ENCODE measurements at regions not wholly inside any gene's neighbourhood (a gene's known extent, or its start where the extent isn't known, plus 50 kb on each side); places are given as distances from the start of the nearest gene placed in this dataset.
"Not testable (repeated sequence)": the region's sequence is repeated elsewhere in the genome, so short reads cannot be mapped to it uniquely, and the experiment has no call there.

DNA sequence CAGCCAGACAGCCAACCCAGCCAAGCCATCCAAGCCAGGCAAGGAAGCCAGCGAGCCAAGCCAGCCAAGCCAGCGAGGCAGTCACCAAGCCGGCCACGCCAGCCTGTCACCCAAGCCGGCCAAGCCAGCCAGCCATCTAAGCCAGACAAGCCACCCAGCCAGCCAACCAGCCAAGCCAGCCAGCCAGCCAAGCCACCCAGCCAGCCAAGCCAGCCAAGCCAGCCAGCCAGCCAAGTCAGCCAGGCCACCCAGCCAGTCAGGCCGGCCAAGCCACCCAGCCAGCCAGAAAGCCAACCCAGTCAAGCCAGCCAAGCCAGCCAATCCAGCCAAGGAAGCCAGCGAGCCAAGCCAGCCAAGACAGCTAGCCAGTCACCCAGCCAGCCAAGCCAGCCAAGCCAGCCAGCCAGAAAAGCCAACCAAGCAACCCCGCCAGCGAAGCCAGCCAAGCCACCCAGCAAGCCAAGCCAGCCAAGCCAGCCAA, 201.2 kb downstream of the GOLGA6L6 start:
- H3K27ac ChIP-seq (replicated peaks in 1 of 4): no peak overlapping the region
- DNase-seq (ENCODE audit: extremely low spot score): peak; percentile 91
- H3K27me3 ChIP-seq: no peaks in the 10 kb centered on the region
- H3K4me1 ChIP-seq: no peaks in the 10 kb centered on the region
- H3K36me3 ChIP-seq: no peaks in the 10 kb centered on the region
- H3K9me3 ChIP-seq: peaks cover 0 to 12% (median 6%) of the 10 kb centered on the region in 4 donors
- 66% methylated on average over 9 of the region's 9 CpGs for WGBS
- H3K4me3 ChIP-seq: no peak overlapping the region
- TF ChIP-seq POLR2AphosphoS5 (IDR thresholded peaks at IDR 0.05): no peak
- TF ChIP-seq, protein P1, sequence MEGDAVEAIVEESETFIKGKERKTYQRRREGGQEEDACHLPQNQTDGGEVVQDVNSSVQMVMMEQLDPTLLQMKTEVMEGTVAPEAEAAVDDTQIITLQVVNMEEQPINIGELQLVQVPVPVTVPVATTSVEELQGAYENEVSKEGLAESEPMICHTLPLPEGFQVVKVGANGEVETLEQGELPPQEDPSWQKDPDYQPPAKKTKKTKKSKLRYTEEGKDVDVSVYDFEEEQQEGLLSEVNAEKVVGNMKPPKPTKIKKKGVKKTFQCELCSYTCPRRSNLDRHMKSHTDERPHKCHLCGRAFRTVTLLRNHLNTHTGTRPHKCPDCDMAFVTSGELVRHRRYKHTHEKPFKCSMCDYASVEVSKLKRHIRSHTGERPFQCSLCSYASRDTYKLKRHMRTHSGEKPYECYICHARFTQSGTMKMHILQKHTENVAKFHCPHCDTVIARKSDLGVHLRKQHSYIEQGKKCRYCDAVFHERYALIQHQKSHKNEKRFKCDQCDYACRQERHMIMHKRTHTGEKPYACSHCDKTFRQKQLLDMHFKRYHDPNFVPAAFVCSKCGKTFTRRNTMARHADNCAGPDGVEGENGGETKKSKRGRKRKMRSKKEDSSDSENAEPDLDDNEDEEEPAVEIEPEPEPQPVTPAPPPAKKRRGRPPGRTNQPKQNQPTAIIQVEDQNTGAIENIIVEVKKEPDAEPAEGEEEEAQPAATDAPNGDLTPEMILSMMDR (IDR thresholded peaks at IDR 0.05): no peak
- no peak for TF ChIP-seq EP300 (IDR thresholded peaks at IDR 0.05)
- no peak for TF ChIP-seq POLR2A (IDR thresholded peaks at IDR 0.05; ENCODE audit: low read depth)
- intact Hi-C loops (cut with DNase I): no loop called here

DNA sequence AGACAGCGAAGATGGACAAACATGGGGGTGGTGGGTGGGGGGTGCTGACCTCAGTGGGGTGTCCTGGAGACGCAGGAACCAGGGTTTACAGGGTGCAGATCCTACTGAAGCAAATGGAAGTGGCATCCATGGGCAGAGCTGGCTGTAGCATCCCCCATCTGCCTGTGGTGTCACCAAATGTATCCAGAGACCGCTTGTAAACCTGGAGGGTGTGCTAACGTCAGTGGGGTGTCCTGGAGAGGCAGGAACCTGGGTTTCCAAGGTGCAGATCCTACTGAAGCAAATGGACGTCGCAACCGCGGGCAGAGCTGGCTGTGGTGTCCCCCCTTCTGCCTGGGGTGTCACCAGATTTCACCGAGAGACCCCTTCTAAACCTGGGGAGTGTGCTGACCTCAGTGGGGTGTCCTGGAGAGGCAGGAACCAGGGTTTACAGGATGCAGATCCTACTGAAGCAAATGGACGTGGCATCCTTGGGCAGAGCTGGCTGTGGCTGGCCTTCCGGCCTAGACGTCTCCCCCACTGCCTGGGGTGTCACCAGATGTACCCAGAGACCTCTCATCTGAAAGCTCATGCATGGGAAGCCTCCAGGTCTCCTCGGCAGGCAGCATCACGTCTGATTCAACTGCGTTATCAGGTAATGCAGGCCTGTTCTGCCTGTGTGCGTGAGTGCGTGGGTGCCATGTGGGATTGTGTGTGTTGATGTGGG, 202.4 kb downstream of the GOLGA6L6 start:
- intact Hi-C loops (cut with DNase I); H3K4me3 ChIP-seq; H3K4me1 ChIP-seq; H3K36me3 ChIP-seq; H3K27ac ChIP-seq (replicated peaks in 1 of 4); H3K27me3 ChIP-seq: not testable (repeated sequence)
- 77% methylated on average over 17 of the region's 17 CpGs for WGBS
- peaks cover 0 to 12% (median 6%) of the 10 kb centered on the region in 4 donors for H3K9me3 ChIP-seq
- peak; percentile 75 for DNase-seq (ENCODE audit: extremely low spot score)

DNA sequence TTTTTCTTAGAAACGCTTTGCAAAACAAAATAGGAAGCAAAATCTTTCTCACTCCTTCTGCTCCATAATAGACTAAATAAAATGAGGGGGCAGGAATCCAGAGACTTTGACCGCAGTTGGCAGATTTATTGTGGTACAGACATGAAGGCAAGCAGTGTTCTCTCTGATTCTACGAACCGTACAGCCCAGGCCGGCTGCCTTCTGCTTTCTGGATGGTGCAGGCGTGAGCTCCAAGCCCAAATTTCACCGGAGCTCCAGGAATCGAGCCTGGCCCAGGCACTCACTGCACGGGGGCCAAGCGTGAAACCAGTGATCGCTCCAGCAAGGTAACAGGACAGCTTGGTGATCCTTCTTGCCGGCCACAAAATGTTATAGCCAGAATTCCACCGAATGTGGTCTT, 202.9 kb downstream of the GOLGA6L6 start:
- intact Hi-C loops (cut with DNase I); H3K4me3 ChIP-seq: not testable (repeated sequence)

DNA sequence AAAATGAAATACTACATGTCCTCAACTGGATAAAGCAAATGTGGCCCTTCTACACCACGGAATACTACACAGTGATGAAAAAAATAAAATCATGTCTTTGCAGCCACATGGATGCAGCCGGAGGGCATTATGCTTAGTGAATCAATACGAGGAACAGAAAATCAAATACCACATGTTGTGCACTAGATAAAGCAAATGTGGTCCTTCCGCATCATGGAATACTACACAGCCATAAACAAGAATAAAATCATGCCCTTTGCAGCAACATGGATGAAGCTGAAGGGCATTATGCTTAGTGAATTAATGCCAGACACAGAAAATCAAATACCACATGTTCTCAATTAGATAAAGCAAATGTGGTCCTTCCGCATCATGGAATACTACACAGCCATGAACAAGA, 204.4 kb downstream of the GOLGA6L6 start:
- H3K4me1 ChIP-seq; DNase-seq (ENCODE audit: extremely low spot score); intact Hi-C loops (cut with DNase I); H3K27ac ChIP-seq (replicated peaks in 1 of 4); H3K4me3 ChIP-seq; H3K27me3 ChIP-seq; H3K36me3 ChIP-seq: not testable (repeated sequence)
- WGBS: 86% methylated on average over 5 of the region's 5 CpGs
- peaks cover 0 to 12% (median 6%) of the 10 kb centered on the region in 4 donors for H3K9me3 ChIP-seq

More for the DNA sequence above, 202.9 kb downstream of the GOLGA6L6 start:
- not testable (repeated sequence) for DNase-seq (ENCODE audit: extremely low spot score); H3K36me3 ChIP-seq; H3K4me1 ChIP-seq; H3K27ac ChIP-seq (replicated peaks in 1 of 4); H3K27me3 ChIP-seq
- WGBS: 77% methylated on average over 13 of the region's 13 CpGs
- H3K9me3 ChIP-seq: peaks cover 0 to 12% (median 6%) of the 10 kb centered on the region in 4 donors

DNA sequence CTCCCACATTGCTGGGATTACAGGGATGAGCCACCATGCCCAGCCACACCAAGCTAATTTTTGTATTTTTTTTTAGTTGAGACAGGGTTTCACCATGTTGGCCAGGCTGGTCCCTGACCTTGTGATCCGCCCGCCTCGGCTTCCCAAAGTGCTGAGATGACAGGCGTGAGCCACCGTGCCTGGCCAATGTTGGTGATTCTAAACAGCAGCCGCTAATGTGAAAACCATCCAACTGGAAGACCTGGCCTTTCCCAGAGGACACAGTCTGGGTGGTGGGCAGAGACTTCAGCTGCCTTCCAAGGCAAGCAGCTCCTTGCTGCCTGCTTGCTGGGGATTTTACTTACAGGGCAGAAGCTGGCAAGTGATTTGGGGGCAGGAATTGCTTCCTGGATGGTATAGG, 207.1 kb downstream of the GOLGA6L6 start:
- H3K4me3 ChIP-seq; DNase-seq (ENCODE audit: extremely low spot score); H3K36me3 ChIP-seq; H3K27me3 ChIP-seq; H3K27ac ChIP-seq (replicated peaks in 1 of 4); intact Hi-C loops (cut with DNase I); H3K9me3 ChIP-seq; H3K4me1 ChIP-seq: not testable (repeated sequence)
- WGBS: 96% methylated on average over 6 of the region's 6 CpGs

DNA sequence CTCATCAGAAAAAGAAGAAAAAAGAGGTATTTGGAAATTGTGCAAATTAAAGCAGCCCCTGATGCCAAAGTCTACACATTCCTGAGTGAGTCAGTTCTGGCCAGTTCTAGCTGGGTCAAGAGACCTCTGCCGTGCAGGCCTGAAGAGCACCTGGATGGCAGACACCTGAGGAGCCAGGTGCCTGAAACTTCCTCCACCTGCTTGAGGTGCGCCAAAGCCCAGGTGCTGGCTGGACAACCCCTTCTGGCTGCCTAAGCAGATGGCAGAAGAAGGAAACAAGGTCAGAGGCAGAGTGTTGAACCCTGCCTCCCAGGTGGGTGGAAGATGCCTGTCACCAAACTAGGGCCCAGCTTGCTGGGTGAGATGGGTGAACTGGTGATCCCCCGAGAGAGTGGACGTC, 215.8 kb downstream of the GOLGA6L6 start:
- 67% methylated on average over 2 of the region's 4 CpGs for WGBS
- DNase-seq (ENCODE audit: extremely low spot score); H3K4me3 ChIP-seq; intact Hi-C loops (cut with DNase I); H3K4me1 ChIP-seq; H3K27ac ChIP-seq (replicated peaks in 1 of 4); H3K27me3 ChIP-seq; H3K9me3 ChIP-seq; H3K36me3 ChIP-seq: not testable (repeated sequence)

DNA sequence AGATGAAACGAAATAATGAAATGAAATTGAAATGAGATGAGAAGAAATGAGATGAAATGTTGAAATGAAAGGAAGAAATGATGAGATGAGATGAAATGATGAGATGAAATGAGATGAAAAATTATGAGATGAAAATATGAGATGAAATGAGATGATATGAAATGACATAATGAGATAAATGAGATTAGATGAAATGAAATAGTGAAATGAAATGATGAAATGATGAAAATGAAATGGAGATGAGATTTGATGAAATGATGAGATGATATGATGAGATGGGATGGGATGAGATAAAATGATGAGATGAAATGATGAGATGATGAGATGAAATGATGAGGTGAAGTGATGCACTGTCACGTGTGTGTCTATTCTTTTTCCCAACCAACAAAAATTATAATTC, 224.5 kb downstream of the GOLGA6L6 start:
- H3K27me3 ChIP-seq; H3K9me3 ChIP-seq; DNase-seq (ENCODE audit: extremely low spot score); H3K4me3 ChIP-seq; H3K36me3 ChIP-seq; H3K4me1 ChIP-seq; H3K27ac ChIP-seq (replicated peaks in 1 of 4); intact Hi-C loops (cut with DNase I): not testable (repeated sequence)
- WGBS: 48% methylated on average over 2 of the region's 2 CpGs

DNA sequence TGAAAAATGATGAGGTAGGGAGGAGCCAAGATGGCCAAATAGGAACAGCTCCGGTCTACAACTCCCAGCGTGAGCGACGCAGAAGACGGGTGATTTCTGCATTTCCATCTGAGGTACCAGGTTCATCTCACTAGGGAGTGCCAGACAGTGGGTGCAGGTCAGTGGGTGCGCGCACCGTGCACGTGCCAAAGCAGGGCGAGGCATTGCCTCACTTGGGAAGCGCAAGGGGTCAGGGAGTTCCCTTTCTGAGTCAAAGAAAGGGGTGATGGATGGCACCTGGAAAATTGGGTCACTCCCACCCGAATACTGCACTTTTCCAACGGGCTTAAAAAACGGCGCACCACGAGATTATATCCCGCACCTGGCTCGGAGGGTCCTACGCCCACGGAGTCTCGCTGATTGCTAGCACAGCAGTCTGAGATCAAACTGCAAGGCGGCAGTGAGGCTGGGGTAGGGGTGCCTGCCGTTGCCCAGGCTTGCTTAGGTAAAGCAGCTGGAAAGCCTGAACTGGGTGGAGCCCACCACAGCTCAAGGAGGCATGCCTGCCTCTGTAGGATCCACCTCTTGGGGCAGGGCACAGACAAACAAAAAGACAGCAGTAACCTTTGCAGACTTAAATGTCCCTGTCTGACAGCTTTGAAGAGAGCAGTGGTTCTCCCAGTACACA, 230.5 kb downstream of the GOLGA6L6 start:
- H3K27ac ChIP-seq (replicated peaks in 1 of 4); H3K4me3 ChIP-seq; H3K9me3 ChIP-seq; H3K4me1 ChIP-seq; intact Hi-C loops (cut with DNase I); H3K36me3 ChIP-seq; DNase-seq (ENCODE audit: extremely low spot score); H3K27me3 ChIP-seq: not testable (repeated sequence)
- WGBS: 79% methylated on average over 22 of the region's 23 CpGs
